NB4 (cell line): ENCODE measurements at regions not wholly inside any gene's neighbourhood (a gene's known extent, or its start where the extent isn't known, plus 50 kb on each side); places are given as distances from the start of the nearest gene placed in this dataset.

Experiments used
- CTCF ChIP-seq: IDR thresholded peaks from one replicate; pipeline ENCODE4 v1.5.1; 2012; ENCODE audit warnings: low read depth, low read length
- MAX ChIP-seq: IDR thresholded peaks from 2 replicates; pipeline ENCODE4 v1.6.1; 2011; ENCODE audit warnings: low read depth, low read length
- MYC ChIP-seq: IDR thresholded peaks from 2 replicates; pipeline ENCODE4 v1.6.1; 2011; ENCODE audit warnings: low read depth, low read length
- POLR2A ChIP-seq: IDR thresholded peaks from 2 replicates; pipeline ENCODE4 v1.6.1; 2011; ENCODE audit warnings: mild to moderate bottlenecking; ENCODE audit not compliant: insufficient read length; ENCODE audit errors: extremely low read depth

- TF ChIP-seq MAX (no peak), CTCF (no peak), POLR2A (no peak), MYC (no peak)
Measured at GRCh38 chr3:6504347-6504746, 356.6 kb upstream of the GRM7 start.
